Fibroblast of the aortic adventitia (primary cell): ENCODE measurements at regions not wholly inside any gene's neighbourhood (a gene's known extent, or its start where the extent isn't known, plus 50 kb on each side); places are given as distances from the start of the nearest gene placed in this dataset.
A peak's percentile ranks its signal among the peaks of the same experiment; 100 is the strongest.

Experiments used
- DNase-seq: peaks from one replicate; pipeline ENCODE4 v3.0.0-alpha.2; 2010; ENCODE audit warnings: low read depth
- H3K4me3 ChIP-seq: 2 replicates; pipeline ENCODE4 v1.5.1; 2011; ENCODE audit warnings: low read depth, mild to moderate bottlenecking, control low read depth, low read length, moderate library complexity
- TF ChIP-seq, protein P1 (sequence below): IDR thresholded peaks from 2 replicates; pipeline ENCODE4 v1.5.1; 2011; ENCODE audit warnings: mild to moderate bottlenecking, low read length, control low read depth, inconsistent platforms; ENCODE audit not compliant: insufficient read depth

DNA sequence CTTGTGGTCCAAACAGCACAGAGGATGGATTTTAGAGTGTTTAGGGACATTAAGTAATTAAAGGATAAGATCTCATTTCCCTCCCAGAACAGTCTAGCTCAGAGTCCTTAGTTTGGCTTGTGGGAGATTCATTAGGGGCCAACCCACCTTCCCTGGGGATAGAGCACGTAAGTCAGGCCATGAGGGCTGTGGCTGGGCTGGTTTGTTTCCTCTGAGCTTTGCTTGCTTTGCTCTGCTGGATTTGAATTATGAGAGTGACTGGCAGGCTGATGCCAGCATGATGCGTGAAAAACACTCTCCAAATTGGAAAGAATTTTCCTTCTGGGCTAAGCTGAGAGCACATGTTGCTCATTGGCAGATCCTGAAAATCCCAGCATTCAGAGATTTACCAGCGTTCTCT is 84.7 kb upstream of the HEPHL1 start:
- TF ChIP-seq, protein P1, sequence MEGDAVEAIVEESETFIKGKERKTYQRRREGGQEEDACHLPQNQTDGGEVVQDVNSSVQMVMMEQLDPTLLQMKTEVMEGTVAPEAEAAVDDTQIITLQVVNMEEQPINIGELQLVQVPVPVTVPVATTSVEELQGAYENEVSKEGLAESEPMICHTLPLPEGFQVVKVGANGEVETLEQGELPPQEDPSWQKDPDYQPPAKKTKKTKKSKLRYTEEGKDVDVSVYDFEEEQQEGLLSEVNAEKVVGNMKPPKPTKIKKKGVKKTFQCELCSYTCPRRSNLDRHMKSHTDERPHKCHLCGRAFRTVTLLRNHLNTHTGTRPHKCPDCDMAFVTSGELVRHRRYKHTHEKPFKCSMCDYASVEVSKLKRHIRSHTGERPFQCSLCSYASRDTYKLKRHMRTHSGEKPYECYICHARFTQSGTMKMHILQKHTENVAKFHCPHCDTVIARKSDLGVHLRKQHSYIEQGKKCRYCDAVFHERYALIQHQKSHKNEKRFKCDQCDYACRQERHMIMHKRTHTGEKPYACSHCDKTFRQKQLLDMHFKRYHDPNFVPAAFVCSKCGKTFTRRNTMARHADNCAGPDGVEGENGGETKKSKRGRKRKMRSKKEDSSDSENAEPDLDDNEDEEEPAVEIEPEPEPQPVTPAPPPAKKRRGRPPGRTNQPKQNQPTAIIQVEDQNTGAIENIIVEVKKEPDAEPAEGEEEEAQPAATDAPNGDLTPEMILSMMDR, result no peak
- no peak overlapping the region for H3K4me3 ChIP-seq
- DNase-seq, result no peak

DNA sequence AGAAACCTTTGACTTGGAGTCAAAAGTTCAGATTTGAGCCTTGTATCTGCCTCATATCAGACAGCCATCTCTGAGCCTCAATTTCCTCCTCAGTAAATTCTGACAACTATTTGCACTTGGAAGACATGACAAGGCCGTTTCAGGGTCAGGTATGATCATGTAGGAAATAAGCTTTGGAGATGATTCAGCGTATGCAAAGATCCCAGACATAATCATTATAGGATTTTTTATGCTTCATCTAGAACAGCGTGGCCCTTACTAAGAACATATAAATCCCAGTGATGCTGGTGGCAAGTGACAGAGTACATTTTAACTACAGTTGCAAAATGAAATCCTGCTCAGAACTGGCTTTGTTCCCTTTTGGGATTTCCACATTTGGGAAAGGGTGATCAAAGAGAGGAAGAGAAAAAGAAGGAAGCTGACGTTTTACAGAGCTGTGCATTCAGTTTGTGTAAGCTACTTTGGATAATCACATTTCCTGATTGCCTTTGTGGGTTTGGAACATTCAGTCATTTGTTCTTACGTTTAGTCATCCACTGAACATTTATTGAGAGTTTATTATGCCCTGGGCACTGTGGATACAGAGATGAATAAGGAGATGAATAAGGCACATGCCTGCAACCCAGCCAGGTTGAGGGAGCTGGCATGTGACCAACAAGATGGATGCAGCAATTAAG is 81.9 kb upstream of the HEPHL1 start:
- TF ChIP-seq, protein P1, result no peak
- H3K4me3 ChIP-seq, result no peak overlapping the region
- DNase-seq, result peak; percentile 57

DNA sequence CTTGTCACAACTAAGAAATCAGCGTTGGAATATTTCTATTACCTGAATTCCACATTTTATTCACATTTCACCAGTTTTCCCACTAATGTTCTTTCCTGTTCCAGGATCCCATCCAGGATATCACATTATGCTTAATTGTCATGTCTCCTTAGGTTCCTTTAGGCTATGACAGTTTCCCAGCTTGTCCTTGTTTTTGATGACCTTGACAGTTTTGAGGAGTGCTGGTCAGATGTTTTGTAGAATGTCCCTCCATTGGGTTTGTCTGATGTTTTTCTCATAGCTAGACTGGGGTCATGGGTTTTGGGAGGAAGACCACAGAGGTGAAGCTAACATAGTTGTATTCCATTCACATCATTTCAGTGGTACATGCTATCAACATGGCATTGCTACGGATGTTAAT is 80.8 kb upstream of the HEPHL1 start:
- no peak for DNase-seq
- H3K4me3 ChIP-seq, result no peak overlapping the region
- TF ChIP-seq, protein P1, result no peak

DNA sequence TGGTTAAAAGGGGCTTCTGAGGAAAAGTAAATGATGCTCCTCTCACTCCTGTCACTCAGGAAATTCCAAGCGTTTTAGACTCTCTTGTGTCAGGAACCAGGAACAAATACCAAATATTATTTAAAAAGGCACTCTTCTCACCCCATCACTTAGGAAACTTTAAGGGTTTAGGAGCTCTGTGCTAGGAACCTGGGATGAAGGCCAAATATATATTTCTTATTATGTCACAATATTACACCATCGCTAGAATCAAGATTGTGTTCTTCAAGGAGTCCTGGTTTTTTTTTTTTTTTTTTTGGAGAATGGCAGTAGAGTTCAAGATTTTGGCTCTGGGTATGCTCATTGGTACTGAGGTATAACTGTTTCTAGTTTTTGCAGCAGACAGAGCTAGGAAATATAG is 79.0 kb upstream of the HEPHL1 start:
- TF ChIP-seq, protein P1, result no peak
- DNase-seq, result peak; percentile 74
- H3K4me3 ChIP-seq, result no peak overlapping the region

DNA sequence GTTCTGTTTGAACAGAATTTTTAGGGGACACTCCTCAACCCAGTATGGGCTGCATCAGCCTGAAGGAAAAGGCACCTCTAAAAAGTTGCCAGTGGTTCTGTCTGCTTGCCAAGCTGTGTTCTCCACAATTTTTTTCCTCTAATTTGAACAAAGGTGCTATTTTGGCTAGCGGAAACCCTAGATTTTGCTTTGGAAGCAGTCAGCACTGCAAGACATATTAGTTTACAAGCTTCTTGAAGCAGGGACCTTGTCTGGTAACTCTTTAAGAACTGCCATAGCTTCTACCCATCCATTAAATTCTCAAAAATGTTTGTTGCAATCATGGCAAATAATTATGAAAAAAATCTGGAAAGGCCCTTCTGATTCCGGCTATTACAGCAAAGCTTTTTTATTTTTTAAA is 75.6 kb upstream of the HEPHL1 start:
- TF ChIP-seq, protein P1, result no peak
- H3K4me3 ChIP-seq, result no peak overlapping the region
- DNase-seq, result peak; percentile 20

DNA sequence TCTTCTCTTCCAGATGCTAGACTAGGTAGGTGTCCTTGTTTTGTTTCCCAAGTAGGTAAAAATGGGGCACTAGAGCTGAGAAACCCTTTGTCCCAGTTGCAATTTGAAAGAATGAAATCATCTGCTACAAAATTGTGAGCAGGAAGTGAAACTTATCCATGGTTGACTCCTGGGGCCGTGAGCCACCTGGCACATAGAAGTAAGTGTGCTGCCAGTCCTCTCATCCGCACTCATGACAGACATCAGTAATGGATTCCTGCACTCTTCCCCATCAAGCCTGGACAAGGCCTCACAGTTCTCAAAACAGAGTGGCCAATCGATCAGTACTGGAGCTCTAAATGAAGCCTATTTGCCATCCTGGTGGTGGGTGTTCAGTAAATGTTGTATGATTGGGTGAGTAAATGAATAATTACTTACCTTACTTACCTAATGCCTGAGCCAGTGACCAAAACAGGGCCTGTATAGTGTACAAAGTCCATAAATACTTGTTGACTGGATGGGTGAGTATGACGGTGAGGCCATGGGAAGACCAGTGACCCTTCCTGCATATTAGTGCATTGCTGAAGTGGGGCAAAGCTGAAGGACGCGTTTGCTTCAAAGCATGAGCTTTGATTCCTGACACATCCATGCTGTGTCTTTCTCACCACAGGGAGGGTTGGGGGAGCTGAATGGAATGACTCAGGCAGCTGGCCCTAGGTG is 68.9 kb upstream of the HEPHL1 start:
- no peak for DNase-seq
- TF ChIP-seq, protein P1, result no peak

More for the DNA sequence above, 68.9 kb upstream of the HEPHL1 start:
- no peak overlapping the region for H3K4me3 ChIP-seq
